ENCODE measurements at regions not wholly inside any gene's neighbourhood (a gene's known extent, or its start where the extent isn't known, plus 50 kb on each side); places are given as distances from the start of the nearest gene placed in this dataset.

DNA sequence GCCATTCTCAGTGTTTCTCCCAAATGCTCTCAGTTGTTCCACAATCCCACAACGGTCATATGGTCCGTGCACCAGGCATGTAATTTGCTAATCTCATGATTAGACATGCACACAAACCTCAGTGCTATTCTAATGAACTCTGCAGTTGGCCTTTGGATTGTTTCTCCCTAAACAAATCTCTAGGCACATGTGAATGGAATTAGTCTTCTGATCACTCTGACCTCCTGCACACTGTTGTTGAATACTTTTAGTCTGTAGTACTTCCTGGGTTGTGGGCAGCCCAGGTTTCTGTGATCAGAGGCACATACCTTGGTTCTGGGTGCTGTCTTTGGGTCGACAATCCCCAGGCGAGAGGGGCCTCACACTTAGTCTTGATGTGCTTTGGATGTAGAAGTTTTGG lies 498.7 kb upstream of the SPRED2 start:
- no peak overlapping the region for H3K56ac ChIP-seq (ENCODE audit: extremely low read depth, insufficient read depth, low read length)
- H3K4me3 ChIP-seq (ENCODE audit: insufficient read depth, low read depth, low read length) = no peak overlapping the region
- H3K4me1 ChIP-seq (ENCODE audit: control insufficient read depth, insufficient read depth, low read length) = no peaks in the 10 kb centered on the region
- H3K79me1 ChIP-seq (ENCODE audit: low read depth in 1 of 2, low read length in 2 of 2) = no peaks in the 10 kb centered on the region
- H4K91ac ChIP-seq (ENCODE audit: insufficient read depth, low read depth, low read length) = no peak overlapping the region
- no peaks in the 10 kb centered on the region for H3K9me1 ChIP-seq (ENCODE audit: insufficient read depth, low read length)
- WGBS, 2 experiments (ENCODE audit: extremely low coverage in 2 of 2, insufficient read length in 1 of 2) = no CpG with 5 or more reads among the region's 4 CpGs
- no peak overlapping the region for H2BK120ac ChIP-seq (ENCODE audit: low read depth, low read length)
- H3K4me2 ChIP-seq (ENCODE audit: low read depth, low read length) = no peak overlapping the region
- no peak overlapping the region for H3K23ac ChIP-seq (ENCODE audit: low read depth, low read length)
- BruUV-seq (replicated peaks) = no TSS peak
- ATAC-seq (ENCODE audit: low read depth) = no peak
- no peak overlapping the region for H2AFZ ChIP-seq (replicated peaks; ENCODE audit: low read length, poor library complexity)
- DNase-seq = no peak
- H3K9ac ChIP-seq (ENCODE audit: low read depth, low read length) = no peak overlapping the region
- H3K9me3 ChIP-seq (ENCODE audit: control insufficient read depth, insufficient read depth, low read length) = no peaks in the 10 kb centered on the region
- H2AK5ac ChIP-seq (ENCODE audit: low read depth, low read length) = no peak overlapping the region
- dilution Hi-C loops (cut with HindIII; ENCODE audit: low sequenced_read_pairs, unreplicated experiment) = no loop called here
- intact Hi-C loops (cut with micrococcal nuclease) = no loop called here
- no peak overlapping the region for H2AK9ac ChIP-seq (replicated peaks; ENCODE audit: low read depth, low read length, poor library complexity)
- ChIA-PET CTCF (no interaction called here), POLR2A (ENCODE audit: unreplicated experiment) (no interaction called here)
- no peak overlapping the region for H4K5ac ChIP-seq (ENCODE audit: low read depth, low read length)
- no peak overlapping the region for H4K8ac ChIP-seq (ENCODE audit: low read depth in 2 of 2, low read length in 2 of 2)
- no peaks in the 10 kb centered on the region for H4K20me1 ChIP-seq (ENCODE audit: insufficient read depth, low read length)
- H3K36me3 ChIP-seq (ENCODE audit: control insufficient read depth, insufficient read depth, low read length) = no peaks in the 10 kb centered on the region
- TF ChIP-seq RCOR1 (IDR thresholded peaks at IDR 0.05; ENCODE audit: insufficient replicate concordance, low read length) (no peak), MAZ (IDR thresholded peaks at IDR 0.05; ENCODE audit: borderline replicate concordance, low read depth, low read length) (no peak), POLR2A (IDR thresholded peaks at IDR 0.05; ENCODE audit: low read depth, low read length) (no peak), MXI1 (IDR thresholded peaks at IDR 0.05; ENCODE audit: borderline replicate concordance, low read depth, low read length) (no peak), RAD21 (IDR thresholded peaks at IDR 0.05; ENCODE audit: low read length) (no peak), MAFK (IDR thresholded peaks at IDR 0.05; ENCODE audit: low read depth, low read length) (no peak), BHLHE40 (IDR thresholded peaks at IDR 0.05; ENCODE audit: low read depth, low read length) (no peak), RFX5 (IDR thresholded peaks at IDR 0.05; ENCODE audit: low read depth, low read length) (no peak), FOS (IDR thresholded peaks at IDR 0.05; ENCODE audit: low read depth, low read length) (no peak), CEBPB (IDR thresholded peaks at IDR 0.05; ENCODE audit: low read depth, low read length) (no peak), CHD1 (IDR thresholded peaks at IDR 0.05; ENCODE audit: low read depth, low read length) (no peak), SMC3 (IDR thresholded peaks at IDR 0.05; ENCODE audit: low read depth, low read length) (no peak), NFE2L2 (IDR thresholded peaks at IDR 0.05; ENCODE audit: low read depth, low read length) (no peak)
- TF ChIP-seq, protein P1, sequence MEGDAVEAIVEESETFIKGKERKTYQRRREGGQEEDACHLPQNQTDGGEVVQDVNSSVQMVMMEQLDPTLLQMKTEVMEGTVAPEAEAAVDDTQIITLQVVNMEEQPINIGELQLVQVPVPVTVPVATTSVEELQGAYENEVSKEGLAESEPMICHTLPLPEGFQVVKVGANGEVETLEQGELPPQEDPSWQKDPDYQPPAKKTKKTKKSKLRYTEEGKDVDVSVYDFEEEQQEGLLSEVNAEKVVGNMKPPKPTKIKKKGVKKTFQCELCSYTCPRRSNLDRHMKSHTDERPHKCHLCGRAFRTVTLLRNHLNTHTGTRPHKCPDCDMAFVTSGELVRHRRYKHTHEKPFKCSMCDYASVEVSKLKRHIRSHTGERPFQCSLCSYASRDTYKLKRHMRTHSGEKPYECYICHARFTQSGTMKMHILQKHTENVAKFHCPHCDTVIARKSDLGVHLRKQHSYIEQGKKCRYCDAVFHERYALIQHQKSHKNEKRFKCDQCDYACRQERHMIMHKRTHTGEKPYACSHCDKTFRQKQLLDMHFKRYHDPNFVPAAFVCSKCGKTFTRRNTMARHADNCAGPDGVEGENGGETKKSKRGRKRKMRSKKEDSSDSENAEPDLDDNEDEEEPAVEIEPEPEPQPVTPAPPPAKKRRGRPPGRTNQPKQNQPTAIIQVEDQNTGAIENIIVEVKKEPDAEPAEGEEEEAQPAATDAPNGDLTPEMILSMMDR (conservative IDR thresholded peaks at IDR 0.05; ENCODE audit: low read depth, low read length) = no peak
- TF ChIP-seq, protein P2, sequence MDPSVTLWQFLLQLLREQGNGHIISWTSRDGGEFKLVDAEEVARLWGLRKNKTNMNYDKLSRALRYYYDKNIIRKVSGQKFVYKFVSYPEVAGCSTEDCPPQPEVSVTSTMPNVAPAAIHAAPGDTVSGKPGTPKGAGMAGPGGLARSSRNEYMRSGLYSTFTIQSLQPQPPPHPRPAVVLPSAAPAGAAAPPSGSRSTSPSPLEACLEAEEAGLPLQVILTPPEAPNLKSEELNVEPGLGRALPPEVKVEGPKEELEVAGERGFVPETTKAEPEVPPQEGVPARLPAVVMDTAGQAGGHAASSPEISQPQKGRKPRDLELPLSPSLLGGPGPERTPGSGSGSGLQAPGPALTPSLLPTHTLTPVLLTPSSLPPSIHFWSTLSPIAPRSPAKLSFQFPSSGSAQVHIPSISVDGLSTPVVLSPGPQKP (IDR thresholded peaks at IDR 0.05; ENCODE audit: borderline replicate concordance, low read depth, low read length) = no peak
- TF ChIP-seq, protein P3, sequence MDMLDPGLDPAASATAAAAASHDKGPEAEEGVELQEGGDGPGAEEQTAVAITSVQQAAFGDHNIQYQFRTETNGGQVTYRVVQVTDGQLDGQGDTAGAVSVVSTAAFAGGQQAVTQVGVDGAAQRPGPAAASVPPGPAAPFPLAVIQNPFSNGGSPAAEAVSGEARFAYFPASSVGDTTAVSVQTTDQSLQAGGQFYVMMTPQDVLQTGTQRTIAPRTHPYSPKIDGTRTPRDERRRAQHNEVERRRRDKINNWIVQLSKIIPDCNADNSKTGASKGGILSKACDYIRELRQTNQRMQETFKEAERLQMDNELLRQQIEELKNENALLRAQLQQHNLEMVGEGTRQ (IDR thresholded peaks at IDR 0.05; ENCODE audit: low read depth, low read length) = no peak
- no peak overlapping the region for H3K14ac ChIP-seq (replicated peaks; ENCODE audit: low read depth, low read length)
- no peaks in the 10 kb centered on the region; the same call in 1 of the 2 replicates for H3K27me3 ChIP-seq (ENCODE audit: control insufficient read depth, insufficient read depth, low read length)
- no peak overlapping the region for H3K4ac ChIP-seq (ENCODE audit: low read depth, low read length)
- in situ Hi-C loops (cut with MboI; ENCODE audit: low sequenced_read_pairs) = no loop called here
- H2BK15ac ChIP-seq (ENCODE audit: low read depth, low read length) = no peak overlapping the region
- H2BK20ac ChIP-seq (ENCODE audit: low read depth, low read length) = no peak overlapping the region
- no peak overlapping the region for H2BK5ac ChIP-seq (ENCODE audit: low read depth, low read length, poor library complexity, severe bottlenecking)
- no peak overlapping the region for H3K27ac ChIP-seq (ENCODE audit: insufficient read depth, low read length)
- no peak overlapping the region for H3K18ac ChIP-seq (ENCODE audit: low read depth, low read length)

All from IMR-90 (cell line).